ENCODE measurements at regions not wholly inside any gene's neighbourhood (a gene's known extent, or its start where the extent isn't known, plus 50 kb on each side); places are given as distances from the start of the nearest gene placed in this dataset.

- DNase-seq (ENCODE audit: insufficient read length) (no peak), FAIRE-seq (no peak)
- no peak for TF ChIP-seq TAF1 (IDR thresholded peaks at IDR 0.05; ENCODE audit: borderline replicate concordance, low read depth, low read length)
Observed at GRCh38 chr3:13133471-13133981, 60.3 kb upstream of the IQSEC1 start.

GRCh38 chr3:13132731-13133410, 59.6 kb upstream of the IQSEC1 start:
- TF ChIP-seq POLR2AphosphoS5 (IDR thresholded peaks at IDR 0.05; ENCODE audit: low read depth, low read length) = no peak
- TF ChIP-seq POLR2A (IDR thresholded peaks at IDR 0.05; ENCODE audit: low read depth, low read length) = no peak
- no peak for TF ChIP-seq TAF1 (IDR thresholded peaks at IDR 0.05; ENCODE audit: borderline replicate concordance, low read depth, low read length)
- FAIRE-seq = no peak
- DNase-seq (ENCODE audit: insufficient read length) = no peak

GRCh38 chr3:13132281-13132680, 59.1 kb upstream of the IQSEC1 start:
- DNase-seq (ENCODE audit: insufficient read length) (no peak), FAIRE-seq (no peak)
- TF ChIP-seq POLR2AphosphoS5 (IDR thresholded peaks at IDR 0.05; ENCODE audit: low read depth, low read length) (no peak), TAF1 (IDR thresholded peaks at IDR 0.05; ENCODE audit: borderline replicate concordance, low read depth, low read length) (no peak), POLR2A (IDR thresholded peaks at IDR 0.05; ENCODE audit: low read depth, low read length) (no peak)

- TF ChIP-seq TAF1 (IDR thresholded peaks at IDR 0.05; ENCODE audit: borderline replicate concordance, low read depth, low read length) (no peak), POLR2A (IDR thresholded peaks at IDR 0.05; ENCODE audit: low read depth, low read length) (no peak), POLR2AphosphoS5 (IDR thresholded peaks at IDR 0.05; ENCODE audit: low read depth, low read length) (no peak)
- no peak for FAIRE-seq
- DNase-seq (ENCODE audit: insufficient read length) = no peak
Observed at GRCh38 chr3:13130464-13131193, 57.4 kb upstream of the IQSEC1 start.

GRCh38 chr3:13125092-13126015, 52.1 kb upstream of the IQSEC1 start:
- DNase-seq (ENCODE audit: insufficient read length) (no peak), FAIRE-seq (no peak)
- TF ChIP-seq TAF1 (IDR thresholded peaks at IDR 0.05; ENCODE audit: borderline replicate concordance, low read depth, low read length) (no peak), POLR2AphosphoS5 (IDR thresholded peaks at IDR 0.05; ENCODE audit: low read depth, low read length) (no peak), POLR2A (IDR thresholded peaks at IDR 0.05; ENCODE audit: low read depth, low read length) (no peak)

- DNase-seq (ENCODE audit: insufficient read length) (no peak), FAIRE-seq (no peak)
- no peak for TF ChIP-seq POLR2A (IDR thresholded peaks at IDR 0.05; ENCODE audit: low read depth, low read length)
- TF ChIP-seq POLR2AphosphoS5 (IDR thresholded peaks at IDR 0.05; ENCODE audit: low read depth, low read length) = no peak
- TF ChIP-seq TAF1 (IDR thresholded peaks at IDR 0.05; ENCODE audit: borderline replicate concordance, low read depth, low read length) = no peak
Observed at GRCh38 chr3:13124631-13125030, 51.4 kb upstream of the IQSEC1 start.

GRCh38 chr3:13123765-13124164, 50.5 kb upstream of the IQSEC1 start:
- DNase-seq (ENCODE audit: insufficient read length) (no peak), FAIRE-seq (no peak)
- TF ChIP-seq POLR2A (IDR thresholded peaks at IDR 0.05; ENCODE audit: low read depth, low read length) = no peak
- no peak for TF ChIP-seq POLR2AphosphoS5 (IDR thresholded peaks at IDR 0.05; ENCODE audit: low read depth, low read length)
- TF ChIP-seq TAF1 (IDR thresholded peaks at IDR 0.05; ENCODE audit: borderline replicate concordance, low read depth, low read length) = no peak

GRCh38 chr3:13123013-13123654, 49.9 kb upstream of the IQSEC1 start:
- no peak for TF ChIP-seq POLR2AphosphoS5 (IDR thresholded peaks at IDR 0.05; ENCODE audit: low read depth, low read length)
- no peak for TF ChIP-seq POLR2A (IDR thresholded peaks at IDR 0.05; ENCODE audit: low read depth, low read length)
- no peak for FAIRE-seq
- DNase-seq (ENCODE audit: insufficient read length) = no peak
